T47D (cell line): ENCODE measurements at regions not wholly inside any gene's neighbourhood (a gene's known extent, or its start where the extent isn't known, plus 50 kb on each side); places are given as distances from the start of the nearest gene placed in this dataset.

Experiments used
- DNase-seq, 2 experiments: peaks; one replicate each; pipeline versions ENCODE4 v3.0.0 to v3.0.0-alpha.2; 2011 to 2012; ENCODE audit warnings: low read depth in 1 of 2, low spot score in 1 of 2
- JUND ChIP-seq: IDR thresholded peaks from 2 replicates; pipeline ENCODE4 v1.6.1; 2012; ENCODE audit warnings: low read depth
- in situ Hi-C: cut with HindIII; loops from 2 replicates; pipeline ENCODE4 v1.10.0; 2016; ENCODE audit warnings: low sequenced_read_pairs, low pct_unique_long_range_greater_than_20kb

- in situ Hi-C loops = no loop called here
- DNase-seq = no peak
- TF ChIP-seq JUND = no peak
Measured at GRCh38 chr17:12398441-12399051, 267.1 kb upstream of the MYOCD start.

GRCh38 chr17:12402963-12403622 is 262.6 kb upstream of the MYOCD start:
- TF ChIP-seq JUND = no peak
- in situ Hi-C loops = no loop called here
- no peak for DNase-seq

DNA sequence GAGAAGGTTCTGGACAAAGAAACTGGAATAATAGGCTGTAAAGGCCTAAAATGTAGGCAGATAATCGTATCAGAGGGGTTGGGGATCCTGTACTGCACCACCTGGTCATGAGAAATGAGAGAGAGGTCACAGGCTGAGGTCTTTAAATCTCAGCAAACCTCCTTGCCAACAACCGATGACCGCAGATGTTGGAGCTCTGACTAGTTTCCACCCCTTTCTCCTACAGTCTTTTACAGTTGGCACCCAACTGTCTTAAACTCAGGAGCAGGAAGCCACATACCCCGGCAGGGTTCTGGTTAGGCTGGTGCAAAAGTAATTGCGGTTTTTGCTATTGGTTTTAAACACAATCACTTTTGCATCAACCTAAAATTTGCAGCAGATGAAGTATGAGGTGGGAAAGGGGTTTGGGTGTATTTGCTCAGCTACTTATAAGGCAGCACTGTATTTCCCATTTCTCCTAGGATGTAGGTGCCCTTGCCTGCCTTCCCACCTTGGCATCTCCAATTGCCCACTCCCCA is 261.8 kb upstream of the MYOCD start:
- no peak for TF ChIP-seq JUND
- DNase-seq = no peak
- in situ Hi-C loops = no loop called here

DNA sequence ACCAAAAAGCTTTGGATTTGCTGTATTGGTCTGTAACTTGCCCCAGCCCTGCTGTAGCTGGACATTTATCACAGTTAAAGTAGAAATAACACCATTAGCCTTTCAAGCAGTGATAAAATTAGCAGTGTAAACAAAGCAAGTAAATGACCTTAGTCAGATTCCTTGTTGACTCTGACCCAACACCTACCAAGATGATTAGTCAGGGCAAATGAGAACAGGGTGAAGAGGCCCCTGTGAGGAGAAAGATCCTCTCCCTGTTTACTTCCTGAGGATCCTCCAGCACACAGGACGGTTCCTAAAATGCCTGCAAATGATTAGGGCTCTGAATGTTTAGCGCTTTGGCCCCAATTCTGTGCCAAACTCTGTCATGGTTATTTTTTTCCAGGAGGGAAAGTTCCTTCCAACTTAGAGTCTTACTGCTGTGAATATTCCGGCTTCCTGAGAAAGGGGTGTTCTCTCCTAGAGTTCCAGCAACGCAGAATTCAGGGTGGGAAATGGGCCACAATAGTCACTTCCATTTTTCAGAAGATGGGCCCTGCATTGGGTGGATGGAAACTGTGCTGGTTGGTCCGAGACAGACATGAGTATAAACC is 259.0 kb upstream of the MYOCD start:
- in situ Hi-C loops = no loop called here
- DNase-seq = no peak
- no peak for TF ChIP-seq JUND

- TF ChIP-seq JUND = no peak
- in situ Hi-C loops = no loop called here
Measured at GRCh38 chr17:12407495-12408252, 258.0 kb upstream of the MYOCD start.

DNA sequence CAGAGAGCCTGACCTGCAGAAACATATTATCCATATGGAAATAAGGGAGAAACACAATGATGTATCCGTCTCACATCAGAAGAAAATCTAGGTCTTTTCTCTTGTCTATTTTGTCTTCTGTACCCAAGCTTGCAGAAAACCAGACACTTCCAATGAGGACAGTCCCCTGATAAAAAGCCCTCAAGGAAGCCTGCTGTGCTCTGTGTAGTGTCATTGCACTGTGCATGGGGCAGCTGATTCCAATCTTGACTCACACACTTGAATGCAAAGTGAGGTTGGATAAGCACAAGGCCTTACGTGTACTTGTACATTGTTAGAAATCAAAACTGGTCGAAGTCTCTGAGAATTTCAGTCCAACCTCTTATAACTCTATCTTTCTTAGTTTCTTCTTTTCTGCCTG is 256.6 kb upstream of the MYOCD start:
- DNase-seq = no peak
- in situ Hi-C loops = no loop called here

More at GRCh38 chr17:12407495-12408252, 258.0 kb upstream of the MYOCD start:
- no peak for DNase-seq

GRCh38 chr17:12410717-12411116 is 255.0 kb upstream of the MYOCD start:
- DNase-seq = no peak
- no peak for TF ChIP-seq JUND
- in situ Hi-C loops = no loop called here

More for the DNA sequence above, 256.6 kb upstream of the MYOCD start:
- TF ChIP-seq JUND = no peak

DNA sequence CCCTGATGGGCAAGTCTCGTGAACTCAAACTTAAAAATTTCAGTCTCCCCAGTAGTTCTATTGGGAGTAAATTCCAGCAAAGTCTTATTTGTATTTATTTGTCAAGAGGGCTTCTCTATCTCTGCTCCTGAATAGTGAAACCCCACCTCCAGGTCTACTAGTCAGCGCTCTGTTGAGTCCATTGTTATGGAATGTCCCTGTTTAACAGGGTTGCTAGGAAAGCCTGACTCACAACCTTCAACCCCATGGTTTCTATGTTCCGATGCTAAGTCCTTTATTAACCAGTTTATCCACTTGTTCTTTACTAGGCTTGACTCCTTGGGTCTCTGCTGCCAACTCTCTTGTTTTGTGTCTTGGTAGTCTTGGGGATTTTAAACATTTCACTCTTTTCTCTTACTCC is 250.7 kb upstream of the MYOCD start:
- in situ Hi-C loops = no loop called here
- no peak for DNase-seq
- no peak for TF ChIP-seq JUND

- TF ChIP-seq JUND = no peak
- in situ Hi-C loops = no loop called here
- DNase-seq = no peak
Measured at GRCh38 chr17:12421077-12421476, 244.6 kb upstream of the MYOCD start.

- in situ Hi-C loops = no loop called here
- no peak for DNase-seq
- no peak for TF ChIP-seq JUND
Measured at GRCh38 chr17:12421646-12422306, 243.9 kb upstream of the MYOCD start.

- no peak for DNase-seq
- TF ChIP-seq JUND = no peak
Measured at GRCh38 chr17:12422651-12423050, 243.0 kb upstream of the MYOCD start.

DNA sequence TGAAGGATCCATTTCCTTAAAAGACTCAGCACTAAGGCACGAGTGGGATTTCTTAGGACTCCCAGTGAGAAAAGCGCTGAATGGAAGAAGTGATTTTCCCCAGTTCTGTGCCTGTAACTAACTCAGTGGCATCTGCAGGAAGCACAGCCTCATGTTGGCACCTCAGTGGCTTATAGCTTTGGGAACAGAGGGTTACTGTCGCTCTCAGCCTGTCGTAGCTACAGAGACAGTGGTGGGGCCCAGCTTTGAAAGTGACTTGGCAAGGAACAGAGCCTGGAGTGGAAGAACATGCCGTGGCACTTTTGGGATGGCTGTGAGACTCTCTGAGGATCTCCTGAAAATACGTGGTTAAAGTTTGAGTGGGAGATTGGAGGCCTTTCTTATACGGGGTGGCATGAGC is 242.4 kb upstream of the MYOCD start:
- no peak for TF ChIP-seq JUND
- in situ Hi-C loops = no loop called here
- no peak for DNase-seq

More at GRCh38 chr17:12422651-12423050, 243.0 kb upstream of the MYOCD start:
- in situ Hi-C loops = no loop called here
